GM21737 (cell line): ENCODE measurements at regions not wholly inside any gene's neighbourhood (a gene's known extent, or its start where the extent isn't known, plus 50 kb on each side); places are given as distances from the start of the nearest gene placed in this dataset.
"Not testable (repeated sequence)": the region's sequence is repeated elsewhere in the genome, so short reads cannot be mapped to it uniquely, and the experiment has no call there.

Experiments
- ATAC-seq: cut with Tn5 transposase; IDR thresholded peaks from one replicate; pipeline ENCODE4 v1.9.1; 2021; ENCODE audit warnings: mild to moderate bottlenecking, moderate library complexity; ENCODE audit not compliant: unreplicated experiment

DNA sequence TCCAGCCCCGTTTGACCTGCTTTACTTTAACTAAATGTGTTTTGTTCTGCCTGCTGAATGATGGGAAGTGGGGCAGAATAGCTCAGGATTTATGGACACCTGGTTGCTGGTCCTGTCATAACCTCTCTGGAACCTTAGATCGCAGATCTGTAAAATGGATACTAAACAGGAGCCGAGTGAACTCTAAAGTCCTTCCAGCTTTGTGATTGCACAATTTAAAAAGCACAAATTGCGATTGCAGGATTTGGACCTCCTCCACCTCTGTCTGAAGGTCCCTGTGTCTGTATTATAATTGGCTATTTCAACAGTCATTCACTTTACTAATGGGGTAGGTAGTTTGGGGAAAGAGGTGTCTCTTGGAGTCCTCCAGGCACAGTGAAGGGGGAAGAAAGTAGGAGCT is 220.4 kb downstream of the LY86 start:
- ATAC-seq = no peak

DNA sequence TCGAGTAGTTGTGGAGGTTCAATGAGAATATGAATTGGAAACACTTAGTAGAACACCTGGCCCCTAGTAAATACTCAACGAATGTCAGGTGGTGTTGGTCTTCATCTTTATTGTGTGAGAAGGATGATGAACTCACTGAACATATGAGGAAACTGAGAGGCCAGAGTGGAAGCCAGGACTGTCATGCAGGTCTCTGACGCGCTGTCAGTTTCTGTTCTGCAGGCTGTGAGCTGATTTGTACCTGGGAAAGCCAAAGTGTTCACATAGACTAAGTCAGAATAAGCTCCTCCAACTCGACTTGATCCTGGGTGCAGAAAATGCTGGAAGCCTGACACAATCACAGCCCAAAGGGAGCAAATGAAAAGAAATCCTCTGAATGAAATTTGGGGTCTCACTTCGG is 222.2 kb downstream of the LY86 start:
- peak; percentile 43 for ATAC-seq

DNA sequence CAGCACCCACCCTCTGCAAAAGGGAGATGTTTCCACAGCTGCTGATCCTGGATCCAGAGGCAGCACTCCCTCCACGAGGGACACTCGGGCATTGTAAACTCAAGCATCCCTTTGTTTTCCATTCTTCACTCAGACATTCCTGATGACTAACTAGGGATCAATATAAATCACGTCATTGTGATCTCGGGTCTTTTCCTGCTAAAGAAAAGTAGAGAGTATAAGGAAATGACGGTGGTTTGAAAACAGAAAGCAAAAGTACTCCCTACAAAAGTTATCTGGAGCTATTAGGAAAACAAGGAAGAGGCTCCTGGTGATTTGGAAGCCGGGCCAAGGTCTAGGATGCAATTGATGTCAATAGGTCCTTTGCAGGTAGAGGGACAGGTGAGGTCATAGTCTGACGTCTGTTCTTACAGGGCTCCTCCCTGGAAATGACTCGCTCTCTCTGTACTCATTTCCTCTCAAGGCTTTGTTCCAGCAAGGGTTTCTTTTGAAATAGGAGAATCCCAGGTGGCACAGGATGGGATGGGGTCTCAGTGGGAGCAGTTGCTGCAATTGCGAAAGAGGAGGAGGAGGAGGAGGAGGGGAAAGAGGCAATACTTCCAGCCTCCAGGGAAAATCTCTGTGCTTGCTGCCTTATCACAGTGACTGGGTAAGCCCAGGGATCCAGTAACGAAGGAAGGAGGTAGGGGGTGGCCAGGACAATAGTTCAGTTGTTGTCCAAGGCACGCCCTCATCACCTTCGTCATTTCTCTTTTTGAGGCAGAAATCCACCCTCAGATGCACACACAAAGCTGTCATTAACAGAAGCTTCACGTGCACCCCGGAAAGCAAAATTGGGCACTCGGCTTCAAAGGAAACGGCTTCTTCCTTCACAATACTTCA is 222.8 kb downstream of the LY86 start:
- ATAC-seq = no peak

DNA sequence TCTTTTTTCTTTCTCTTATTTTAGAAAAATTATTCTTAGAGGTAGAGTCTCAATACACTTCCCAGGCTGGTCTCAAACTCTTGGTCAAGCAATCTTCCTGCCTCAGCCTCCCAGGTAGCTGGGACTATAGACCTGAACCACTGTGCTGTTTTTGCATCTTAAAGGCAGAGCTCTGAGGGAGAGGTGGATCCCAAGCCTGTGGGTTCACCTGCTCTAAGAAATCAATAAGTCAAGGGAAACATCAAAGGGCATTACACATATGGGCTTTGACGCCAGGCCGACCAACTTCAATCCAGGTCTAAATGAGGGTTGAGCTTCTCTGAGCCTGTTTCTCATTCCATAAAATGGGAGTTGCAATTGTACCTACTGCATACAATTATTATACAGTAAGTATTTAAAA is 223.9 kb downstream of the LY86 start:
- no peak for ATAC-seq

DNA sequence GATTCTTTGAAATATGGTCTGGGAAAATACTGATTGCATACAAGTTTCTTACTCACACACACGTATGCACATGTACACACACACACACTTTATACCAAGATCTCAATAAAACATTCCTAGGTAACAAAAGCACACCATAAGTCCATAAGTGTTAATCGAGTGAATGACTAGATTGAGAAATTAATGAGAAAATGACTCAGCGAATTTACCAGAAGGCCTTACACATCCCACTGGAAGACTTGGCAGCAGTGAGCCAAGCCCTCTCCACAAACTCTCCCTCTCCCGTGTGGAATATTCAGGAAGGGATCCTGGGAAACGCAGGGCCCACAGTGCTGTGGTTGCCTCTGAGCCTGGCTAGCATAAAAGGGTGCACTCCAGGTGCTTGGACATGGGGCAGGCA is 227.2 kb downstream of the LY86 start:
- no peak for ATAC-seq

DNA sequence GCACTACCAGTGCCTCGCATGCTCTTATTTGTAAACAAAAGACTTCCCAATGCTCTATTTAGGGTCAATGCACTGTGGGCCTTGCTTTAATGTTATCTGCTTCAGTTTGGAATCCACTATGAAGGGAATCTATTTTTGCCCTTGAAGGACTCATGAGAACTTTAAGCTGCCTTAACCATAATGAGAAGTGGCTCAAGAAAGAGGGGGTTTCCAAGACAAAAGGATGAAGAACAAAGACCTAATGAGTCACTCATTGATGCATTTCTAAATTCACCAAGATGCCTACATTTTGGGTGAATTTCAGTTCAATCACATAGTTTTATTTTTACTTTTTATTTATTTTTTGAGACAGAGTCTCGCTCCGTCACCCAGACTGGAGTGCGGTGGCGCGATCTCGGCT is 228.2 kb downstream of the LY86 start:
- no peak for ATAC-seq

DNA sequence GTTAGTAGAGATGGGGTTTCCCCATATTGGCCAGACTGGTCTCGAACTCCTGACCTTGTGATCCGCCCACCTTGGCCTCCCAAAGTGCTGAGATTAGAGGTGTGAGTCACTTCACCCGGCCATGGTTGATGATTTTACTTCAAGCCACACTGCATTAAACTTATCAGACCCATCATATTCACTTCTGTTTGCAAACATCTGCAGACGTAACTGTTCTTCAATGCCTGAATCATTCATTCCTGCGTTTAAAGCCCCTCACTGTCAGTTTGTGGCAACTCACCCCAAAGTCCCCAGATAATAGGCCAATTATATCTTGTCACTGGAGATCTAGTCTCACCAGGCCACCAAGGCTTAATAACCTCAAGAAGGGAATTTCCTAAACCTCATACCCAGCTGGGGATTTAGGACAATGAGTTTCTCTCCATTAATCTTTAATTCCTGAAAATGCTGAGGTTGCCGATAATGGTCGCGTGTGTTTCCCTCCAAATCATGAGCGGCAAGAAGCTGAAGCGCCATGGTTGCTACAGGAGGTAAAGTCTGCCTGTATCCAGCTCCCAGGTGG is 229.6 kb downstream of the LY86 start:
- ATAC-seq = no peak

DNA sequence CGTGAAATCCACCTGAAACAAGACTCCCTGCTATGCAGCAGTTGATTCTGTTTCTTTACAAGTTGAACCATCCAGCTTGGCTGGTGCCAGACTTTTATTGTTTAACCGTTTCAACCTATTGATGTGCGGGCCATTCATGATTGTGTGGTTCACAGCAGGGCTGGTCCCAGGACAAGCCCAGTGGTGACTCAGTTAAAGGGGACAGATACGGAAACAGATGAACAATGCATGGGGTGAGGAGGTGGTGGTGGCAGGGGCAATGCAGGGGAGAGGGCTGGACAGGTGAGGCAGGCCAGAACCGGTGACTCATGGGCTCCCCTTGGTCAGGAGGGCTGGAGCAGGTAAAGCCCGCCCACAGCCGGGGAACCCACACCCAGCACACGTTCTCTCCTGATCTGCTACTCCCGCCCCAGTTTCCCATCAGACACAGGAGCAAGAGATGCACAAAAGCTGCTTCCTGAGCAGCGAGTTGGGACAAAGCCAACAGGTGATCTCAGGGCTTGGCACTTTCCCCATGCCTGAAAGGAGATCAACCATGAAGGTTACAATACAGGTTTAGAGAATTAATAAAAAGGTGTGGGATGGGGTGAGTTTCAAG is 232.2 kb downstream of the LY86 start:
- no peak for ATAC-seq

DNA sequence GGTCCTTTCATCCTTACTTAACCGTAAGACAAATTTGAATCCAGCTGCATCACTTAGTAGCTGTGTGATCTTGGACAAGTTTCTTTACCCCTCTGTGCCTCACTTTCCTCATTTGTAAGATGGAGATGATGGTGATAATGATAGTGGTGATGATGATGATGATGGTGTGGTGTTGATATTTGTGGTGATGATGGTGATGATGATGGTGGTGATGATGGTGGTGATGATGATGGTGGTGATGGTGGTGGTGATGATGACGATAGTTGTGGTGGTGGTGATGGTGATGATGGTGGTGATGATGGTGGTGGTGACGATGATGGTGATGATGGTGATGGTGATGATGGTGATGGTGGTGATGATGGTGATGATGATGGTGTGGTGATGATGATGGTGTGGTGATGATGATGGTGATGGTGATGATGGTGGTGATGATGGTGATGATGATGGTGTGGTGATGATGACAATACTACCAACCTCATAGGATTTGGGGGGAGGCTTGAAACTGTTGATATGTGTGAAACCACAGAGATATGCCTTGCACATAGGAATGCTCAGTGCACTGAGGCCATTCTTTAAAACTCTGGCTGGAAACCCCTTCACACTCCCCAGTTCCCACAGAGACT is 233.2 kb downstream of the LY86 start:
- no peak for ATAC-seq

DNA sequence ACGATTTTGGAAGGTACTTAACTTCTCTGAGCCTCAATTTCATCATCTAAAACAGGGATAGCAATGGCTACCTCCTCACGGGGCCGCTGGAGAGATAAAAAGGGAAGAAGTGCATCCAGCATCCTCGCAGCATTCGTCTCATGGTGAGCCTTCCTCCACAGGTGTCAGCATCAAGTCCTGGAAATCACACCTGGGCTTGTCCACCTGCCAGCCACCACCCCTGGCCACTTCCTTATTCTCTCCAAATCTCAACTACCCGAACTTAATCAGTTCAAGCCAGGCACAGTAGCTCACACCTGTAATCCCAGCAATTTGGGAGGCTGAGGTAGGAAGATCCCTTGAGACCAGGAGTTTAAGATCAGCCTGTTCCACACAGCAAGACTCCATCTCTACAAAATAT is 234.5 kb downstream of the LY86 start:
- ATAC-seq = no peak

DNA sequence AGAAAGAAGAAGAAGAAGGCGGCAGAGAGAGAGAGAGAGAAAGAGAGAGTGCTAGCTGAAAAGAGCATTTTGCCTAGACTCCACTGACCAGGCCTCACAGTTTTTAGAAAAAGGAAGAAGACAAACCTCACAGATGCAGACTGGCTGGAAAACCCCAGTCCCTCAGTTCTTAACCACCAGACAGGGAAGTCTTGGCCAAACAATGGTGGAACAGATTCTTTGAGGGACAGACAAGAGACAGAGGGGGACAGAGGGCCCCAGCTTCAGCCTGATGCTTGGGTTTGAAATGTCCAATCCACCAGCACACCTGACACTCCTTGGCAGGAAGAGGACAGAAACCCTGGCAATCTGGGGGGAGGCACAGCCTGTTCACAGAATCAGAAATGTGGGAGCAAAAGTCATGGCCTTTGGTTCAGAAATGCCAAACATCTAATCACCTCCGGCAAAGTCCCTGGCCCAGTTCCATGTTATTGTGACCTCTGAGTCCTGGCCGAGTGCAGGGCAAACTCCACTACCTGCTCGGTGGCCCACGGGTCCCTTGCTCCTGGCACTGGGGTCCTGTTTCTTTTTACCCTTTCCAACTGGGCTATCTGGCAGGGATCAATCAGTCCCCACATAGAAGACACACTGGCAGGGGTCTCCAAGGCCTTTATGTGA is 235.2 kb downstream of the LY86 start:
- no peak for ATAC-seq

DNA sequence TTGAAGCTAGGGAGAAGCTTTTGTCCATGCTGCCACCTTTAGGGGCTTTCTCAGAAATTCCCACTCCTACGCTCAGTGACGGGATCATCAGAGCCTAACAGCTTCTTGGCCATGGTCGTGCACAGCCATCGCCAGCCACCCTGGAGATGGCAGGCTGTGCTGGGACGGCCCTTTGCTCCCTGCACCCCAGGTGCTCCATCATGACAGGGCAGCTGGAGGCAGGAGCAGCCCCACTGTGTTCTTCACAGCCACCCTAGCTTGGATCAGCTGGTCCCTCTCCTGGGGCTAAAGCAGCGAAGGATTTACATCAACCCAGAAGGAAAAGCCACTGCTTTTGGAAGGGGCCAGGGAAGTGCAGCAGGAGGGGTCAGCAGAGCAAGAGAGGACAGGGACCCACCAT is 235.9 kb downstream of the LY86 start:
- ATAC-seq = no peak

DNA sequence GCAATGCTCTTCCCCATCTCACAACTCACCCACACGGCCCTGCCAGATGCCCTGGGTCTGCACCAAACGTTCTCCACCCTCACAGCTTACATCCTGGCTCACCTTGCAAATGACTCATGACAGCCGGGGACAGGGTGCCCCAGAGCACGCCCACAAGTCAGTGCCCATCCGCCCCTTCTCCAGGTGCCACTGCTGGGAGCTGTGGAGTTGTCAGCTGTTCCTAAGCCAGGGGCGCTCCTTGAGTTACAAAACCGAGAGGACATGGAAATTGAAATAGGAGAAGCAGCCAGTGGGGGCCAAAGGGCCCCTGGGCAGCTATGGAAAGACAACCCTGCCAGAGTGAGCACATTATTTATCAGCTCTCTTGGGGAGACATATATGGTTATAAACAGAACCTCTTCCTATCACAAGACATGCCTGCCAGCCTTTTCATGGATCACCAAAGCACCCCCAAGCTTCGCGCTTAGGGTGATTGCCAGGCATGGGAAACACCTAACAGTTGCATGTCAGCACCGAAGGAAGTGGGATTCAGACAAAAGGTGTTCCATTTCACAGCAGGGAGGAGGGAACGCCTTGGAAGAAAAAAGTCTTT is 236.8 kb downstream of the LY86 start:
- no peak for ATAC-seq

DNA sequence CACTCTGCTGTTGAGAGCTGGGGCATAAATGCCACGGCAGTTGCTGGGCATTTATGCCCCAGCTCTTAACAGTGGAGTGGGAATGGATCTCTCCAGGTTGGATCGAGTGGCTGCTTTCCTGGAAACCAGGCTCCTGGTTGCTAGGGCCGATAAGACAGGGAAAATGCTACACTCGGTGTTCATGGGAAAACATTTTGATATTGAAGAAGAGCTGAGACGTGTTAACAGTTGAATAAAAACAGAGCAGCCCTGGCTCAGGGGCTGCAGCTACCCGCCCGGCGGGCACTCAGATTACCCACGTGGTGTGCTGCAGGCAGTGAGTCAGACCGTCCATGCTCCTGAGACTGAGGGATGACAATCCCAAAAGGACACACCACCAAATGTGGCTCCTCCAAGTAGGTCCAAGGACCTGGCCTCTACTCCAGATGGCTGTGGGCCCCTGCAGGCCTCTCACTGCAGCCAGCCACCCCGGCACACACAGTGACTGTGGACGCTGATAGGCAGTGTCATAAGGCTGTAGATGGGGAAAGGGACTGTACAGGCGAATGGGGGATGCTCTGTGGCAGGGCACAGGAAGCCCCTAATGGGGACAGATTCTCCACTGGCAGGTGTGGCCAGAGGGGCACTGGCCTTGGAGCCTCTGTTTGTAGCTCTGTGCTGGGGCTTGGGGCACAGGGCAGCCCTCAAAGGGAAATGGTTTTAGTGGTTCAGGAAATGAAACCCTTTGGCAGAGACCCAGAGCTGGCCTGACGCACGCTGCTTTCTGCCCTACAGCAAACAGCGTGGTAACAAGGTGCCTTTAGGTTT is 237.8 kb downstream of the LY86 start:
- ATAC-seq = peak; percentile 76

DNA sequence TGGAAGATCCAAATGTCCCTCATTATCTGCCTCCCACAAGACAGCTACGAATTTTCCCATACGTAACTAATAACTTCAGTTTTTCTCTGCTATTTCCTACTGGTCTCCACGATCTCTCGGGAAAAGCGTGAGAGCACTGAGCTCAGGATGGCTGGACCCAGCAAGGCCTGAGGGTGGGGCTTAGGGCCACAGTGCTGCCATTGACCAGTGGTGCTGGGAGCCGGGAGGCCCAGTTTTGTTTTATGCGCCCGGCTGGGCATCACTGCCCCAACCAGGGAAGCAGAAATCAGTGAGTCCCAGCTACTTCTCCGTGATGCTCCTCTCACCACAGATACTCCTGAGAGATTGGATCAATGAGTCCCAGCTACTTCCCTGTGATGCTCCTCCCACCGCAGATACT is 238.4 kb downstream of the LY86 start:
- ATAC-seq = no peak

DNA sequence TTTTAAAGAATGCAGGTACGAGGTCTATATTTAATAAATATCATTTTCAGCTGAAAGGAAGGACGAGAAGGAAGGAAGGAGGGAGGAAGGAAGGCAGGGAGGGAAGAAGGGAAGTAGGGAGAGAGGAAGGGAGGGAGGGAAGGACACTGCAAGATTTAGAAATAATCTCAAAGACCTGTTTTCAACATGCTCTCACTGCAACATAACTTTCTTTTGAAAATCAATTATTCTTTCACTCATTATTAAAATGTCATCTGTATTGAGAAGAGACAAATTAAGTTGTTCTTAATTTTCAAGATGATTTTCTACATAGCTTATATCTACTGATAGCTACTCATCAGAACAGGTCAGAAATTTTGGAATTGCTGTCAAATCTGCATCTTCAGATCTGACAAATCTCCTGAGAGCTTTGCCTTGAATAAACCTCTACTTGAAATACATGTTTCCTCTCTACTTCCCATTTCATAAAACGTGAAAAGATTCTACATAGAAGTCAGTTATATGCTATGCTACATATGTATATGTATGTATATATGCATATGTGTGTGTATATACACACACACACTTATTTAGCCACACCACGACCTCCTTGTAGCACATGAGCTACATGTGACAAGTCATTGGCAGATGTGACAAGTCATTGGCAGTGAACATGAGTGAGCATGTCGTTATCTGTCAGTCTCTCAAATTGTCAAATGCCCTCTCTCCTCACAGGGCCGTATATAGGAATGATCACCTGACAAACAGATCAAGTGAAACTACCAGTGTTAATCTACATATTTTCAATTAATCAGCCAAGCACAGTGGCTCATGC is 241.6 kb downstream of the LY86 start:
- ATAC-seq = no peak

DNA sequence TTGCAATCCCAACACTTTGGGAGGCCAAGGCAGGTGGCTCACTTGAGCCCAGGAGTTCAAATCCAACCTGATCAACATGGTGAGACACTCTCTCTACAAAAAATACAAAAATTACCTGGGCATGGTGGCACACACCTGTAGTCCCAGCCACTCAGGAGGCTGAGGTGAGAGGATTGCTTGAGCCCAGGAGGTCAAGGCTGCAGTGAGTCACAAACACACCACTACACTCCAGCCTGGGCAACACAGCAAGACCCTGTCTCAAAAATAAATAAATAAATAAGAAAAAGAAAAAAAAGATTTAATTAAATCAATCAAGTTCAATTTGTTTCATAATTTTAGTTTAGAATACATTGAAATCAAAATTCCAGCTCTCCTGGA is 242.2 kb downstream of the LY86 start:
- ATAC-seq = not testable (repeated sequence)

DNA sequence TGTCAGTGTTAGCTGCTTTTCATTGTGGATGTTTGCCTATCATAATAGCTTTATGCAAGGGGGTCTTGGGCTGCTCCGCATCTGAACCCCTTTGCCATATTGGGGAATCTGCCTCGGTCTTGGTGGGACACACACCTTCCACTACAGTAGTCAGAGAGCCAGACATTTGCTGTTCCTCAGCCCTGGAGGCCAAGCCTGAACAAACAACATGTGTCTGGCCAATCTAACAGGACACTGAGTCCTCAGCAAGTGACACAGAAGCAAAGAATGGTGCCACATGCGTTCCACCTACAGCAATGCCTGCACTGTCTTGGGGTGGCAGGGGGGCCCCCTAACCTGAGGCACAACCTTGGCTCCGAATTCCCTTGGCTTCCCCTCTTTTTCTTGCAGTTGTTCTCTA is 243.9 kb downstream of the LY86 start:
- no peak for ATAC-seq
